ENCODE measurements at regions not wholly inside any gene's neighbourhood (a gene's known extent, or its start where the extent isn't known, plus 50 kb on each side); places are given as distances from the start of the nearest gene placed in this dataset.

- TF ChIP-seq POLR2A (IDR thresholded peaks at IDR 0.05) (no peak), CTCF (IDR thresholded peaks at IDR 0.05) (no peak)
Measured at GRCh38 chr4:188254211-188254610, 115.0 kb downstream of the TRIML1 start.
